ENCODE measurements at regions not wholly inside any gene's neighbourhood (a gene's known extent, or its start where the extent isn't known, plus 50 kb on each side); places are given as distances from the start of the nearest gene placed in this dataset.

- in situ Hi-C loops (cut with MboI), result no loop called here
- H2AFZ ChIP-seq, result peak overlapping the region; percentile 55; the same call in 1 of the 2 replicates
- H3K4me1 ChIP-seq (ENCODE audit: insufficient read depth), result peaks cover 8% of the 10 kb centered on the region
- no peaks in the 10 kb centered on the region for H3K36me3 ChIP-seq (ENCODE audit: low read depth)
- no peaks in the 10 kb centered on the region for H4K20me1 ChIP-seq (ENCODE audit: insufficient read depth)
- peak overlapping the region; percentile 39; the same call in 1 of the 2 replicates for H3K9ac ChIP-seq
- no peaks in the 10 kb centered on the region for H3K27me3 ChIP-seq (replicated peaks; ENCODE audit: insufficient read depth)
- H3K4me2 ChIP-seq (ENCODE audit: unreplicated experiment), result peak overlapping the region; percentile 48
- no peaks in the 10 kb centered on the region for H3K79me2 ChIP-seq (ENCODE audit: insufficient read depth)
- TF ChIP-seq EZH2phosphoT487 (IDR thresholded peaks at IDR 0.05; ENCODE audit: insufficient read depth, low read depth), result no peak
- no peak for TF ChIP-seq EZH2 (IDR thresholded peaks at IDR 0.05; ENCODE audit: insufficient read depth, poor library complexity, severe bottlenecking)
- H3K27ac ChIP-seq, result peak overlapping the region; percentile 69
- no peak for DNase-seq
- H3K4me3 ChIP-seq, result peak overlapping the region; percentile 5; the same call in 1 of the 2 replicates
- peaks cover 19% of the 10 kb centered on the region for H3F3A ChIP-seq (ENCODE audit: insufficient read depth)
- 76 to 78% methylated on average over 2 of the region's 2 CpGs for WGBS, 2 experiments (ENCODE audit: low coverage in 1 of 2, low lambda C conversion rate in 2 of 2, missing lambda C conversion rate in 2 of 2)
- no peaks in the 10 kb centered on the region for H3K9me3 ChIP-seq (ENCODE audit: low read depth)
- no peaks in the 10 kb centered on the region for H3K9me2 ChIP-seq (ENCODE audit: insufficient read depth)
Observed at GRCh38 chr13:78102741-78103140, 184.1 kb upstream of the EDNRB start.

- Histone ChIP-seq H3K27ac (peak overlapping the region; percentile 69), H3K9me3 (ENCODE audit: low read depth) (no peaks in the 10 kb centered on the region), H3F3A (ENCODE audit: insufficient read depth) (peaks cover 19% of the 10 kb centered on the region), H3K9ac (peak overlapping the region; percentile 39; the same call in 1 of the 2 replicates), H3K4me1 (ENCODE audit: insufficient read depth) (peaks cover 8% of the 10 kb centered on the region), H3K9me2 (ENCODE audit: insufficient read depth) (no peaks in the 10 kb centered on the region), H3K36me3 (ENCODE audit: low read depth) (no peaks in the 10 kb centered on the region), H3K4me2 (ENCODE audit: unreplicated experiment) (peak overlapping the region; percentile 48), H3K27me3 (replicated peaks; ENCODE audit: insufficient read depth) (no peaks in the 10 kb centered on the region), H4K20me1 (ENCODE audit: insufficient read depth) (no peaks in the 10 kb centered on the region), H2AFZ (peak overlapping the region; percentile 55), H3K79me2 (ENCODE audit: insufficient read depth) (no peaks in the 10 kb centered on the region), H3K4me3 (peak overlapping the region; percentile 5; the same call in 1 of the 2 replicates)
- WGBS, 2 experiments (ENCODE audit: low coverage in 1 of 2, low lambda C conversion rate in 2 of 2, missing lambda C conversion rate in 2 of 2), result 70 to 73% methylated on average over 4 of the region's 4 CpGs
- in situ Hi-C loops (cut with MboI), result no loop called here
- TF ChIP-seq EZH2 (IDR thresholded peaks at IDR 0.05; ENCODE audit: insufficient read depth, poor library complexity, severe bottlenecking) (no peak), EZH2phosphoT487 (IDR thresholded peaks at IDR 0.05; ENCODE audit: insufficient read depth, low read depth) (no peak)
- DNase-seq, result peak; percentile 72
Observed at GRCh38 chr13:78102121-78102677, 183.6 kb upstream of the EDNRB start.

- H3K4me3 ChIP-seq, result no peak overlapping the region
- H3K4me2 ChIP-seq (ENCODE audit: unreplicated experiment), result no peak overlapping the region
- no peaks in the 10 kb centered on the region for H3K79me2 ChIP-seq (ENCODE audit: insufficient read depth)
- WGBS, 2 experiments (ENCODE audit: low coverage in 1 of 2, low lambda C conversion rate in 2 of 2, missing lambda C conversion rate in 2 of 2), result 20 to 25% methylated on average over 4 of the region's 4 CpGs
- TF ChIP-seq EZH2 (IDR thresholded peaks at IDR 0.05; ENCODE audit: insufficient read depth, poor library complexity, severe bottlenecking) (no peak), EZH2phosphoT487 (IDR thresholded peaks at IDR 0.05; ENCODE audit: insufficient read depth, low read depth) (no peak)
- no peaks in the 10 kb centered on the region for H3K27me3 ChIP-seq (replicated peaks; ENCODE audit: insufficient read depth)
- H2AFZ ChIP-seq, result no peak overlapping the region
- H3K9ac ChIP-seq, result no peak overlapping the region
- peaks cover 19% of the 10 kb centered on the region for H3F3A ChIP-seq (ENCODE audit: insufficient read depth)
- H3K4me1 ChIP-seq (ENCODE audit: insufficient read depth), result peaks cover 8% of the 10 kb centered on the region
- H3K9me2 ChIP-seq (ENCODE audit: insufficient read depth), result no peaks in the 10 kb centered on the region
- in situ Hi-C loops (cut with MboI), result no loop called here
- peak; percentile 8 for DNase-seq
- H3K9me3 ChIP-seq (ENCODE audit: low read depth), result no peaks in the 10 kb centered on the region
- H3K27ac ChIP-seq, result no peak overlapping the region
- no peaks in the 10 kb centered on the region for H3K36me3 ChIP-seq (ENCODE audit: low read depth)
- H4K20me1 ChIP-seq (ENCODE audit: insufficient read depth), result no peaks in the 10 kb centered on the region
Observed at GRCh38 chr13:78100486-78100885, 181.9 kb upstream of the EDNRB start.

GRCh38 chr13:78098249-78098648, 179.6 kb upstream of the EDNRB start:
- H3K27ac ChIP-seq, result no peak overlapping the region
- H2AFZ ChIP-seq, result no peak overlapping the region
- peaks cover 8% of the 10 kb centered on the region for H3K4me1 ChIP-seq (ENCODE audit: insufficient read depth)
- no peaks in the 10 kb centered on the region for H3K27me3 ChIP-seq (replicated peaks; ENCODE audit: insufficient read depth)
- no peak overlapping the region for H3K4me3 ChIP-seq
- no peaks in the 10 kb centered on the region for H3K9me2 ChIP-seq (ENCODE audit: insufficient read depth)
- TF ChIP-seq EZH2 (IDR thresholded peaks at IDR 0.05; ENCODE audit: insufficient read depth, poor library complexity, severe bottlenecking), result no peak
- no peak for TF ChIP-seq EZH2phosphoT487 (IDR thresholded peaks at IDR 0.05; ENCODE audit: insufficient read depth, low read depth)
- H3K4me2 ChIP-seq (ENCODE audit: unreplicated experiment), result no peak overlapping the region
- 53 to 57% methylated on average over 3 of the region's 3 CpGs for WGBS, 2 experiments (ENCODE audit: low coverage in 1 of 2, low lambda C conversion rate in 2 of 2, missing lambda C conversion rate in 2 of 2)
- no peak overlapping the region for H3K9ac ChIP-seq
- peaks cover 19% of the 10 kb centered on the region for H3F3A ChIP-seq (ENCODE audit: insufficient read depth)
- no peak for DNase-seq
- no peaks in the 10 kb centered on the region for H3K9me3 ChIP-seq (ENCODE audit: low read depth)
- in situ Hi-C loops (cut with MboI), result no loop called here
- H3K79me2 ChIP-seq (ENCODE audit: insufficient read depth), result no peaks in the 10 kb centered on the region
- no peaks in the 10 kb centered on the region for H4K20me1 ChIP-seq (ENCODE audit: insufficient read depth)
- H3K36me3 ChIP-seq (ENCODE audit: low read depth), result no peaks in the 10 kb centered on the region

Measured in GM23248 (cell line).